Gastrocnemius medialis (tissue), 4 donors: ENCODE measurements at regions not wholly inside any gene's neighbourhood (a gene's known extent, or its start where the extent isn't known, plus 50 kb on each side); places are given as distances from the start of the nearest gene placed in this dataset.

ENCODE experiments used
- POLR2A ChIP-seq, 2 donors: fragments of 450-650 bp; IDR thresholded peaks; one replicate each; pipeline ENCODE4 v1.6.1; 2017; ENCODE audit warnings: antibody characterized with exemption in 2 of 2, mild to moderate bottlenecking in 2 of 2, moderate library complexity in 2 of 2
- TF ChIP-seq, protein P1 (sequence below), 5 experiments: fragments of 450-650 bp in 3 of 5; fragments of 200-600 bp in 2 of 5; sonication (generic) in 2 of 5; IDR thresholded peaks in 4 of 5; conservative IDR thresholded peaks in 1 of 5; 1 replicate in 4 of 5; 2 replicates in 1 of 5; pipeline ENCODE4 v1.5.1; 2016 to 2019; ENCODE audit warnings: antibody characterized with exemption in 5 of 5, mild to moderate bottlenecking in 3 of 5, moderate library complexity in 3 of 5

- TF ChIP-seq, protein P1, sequence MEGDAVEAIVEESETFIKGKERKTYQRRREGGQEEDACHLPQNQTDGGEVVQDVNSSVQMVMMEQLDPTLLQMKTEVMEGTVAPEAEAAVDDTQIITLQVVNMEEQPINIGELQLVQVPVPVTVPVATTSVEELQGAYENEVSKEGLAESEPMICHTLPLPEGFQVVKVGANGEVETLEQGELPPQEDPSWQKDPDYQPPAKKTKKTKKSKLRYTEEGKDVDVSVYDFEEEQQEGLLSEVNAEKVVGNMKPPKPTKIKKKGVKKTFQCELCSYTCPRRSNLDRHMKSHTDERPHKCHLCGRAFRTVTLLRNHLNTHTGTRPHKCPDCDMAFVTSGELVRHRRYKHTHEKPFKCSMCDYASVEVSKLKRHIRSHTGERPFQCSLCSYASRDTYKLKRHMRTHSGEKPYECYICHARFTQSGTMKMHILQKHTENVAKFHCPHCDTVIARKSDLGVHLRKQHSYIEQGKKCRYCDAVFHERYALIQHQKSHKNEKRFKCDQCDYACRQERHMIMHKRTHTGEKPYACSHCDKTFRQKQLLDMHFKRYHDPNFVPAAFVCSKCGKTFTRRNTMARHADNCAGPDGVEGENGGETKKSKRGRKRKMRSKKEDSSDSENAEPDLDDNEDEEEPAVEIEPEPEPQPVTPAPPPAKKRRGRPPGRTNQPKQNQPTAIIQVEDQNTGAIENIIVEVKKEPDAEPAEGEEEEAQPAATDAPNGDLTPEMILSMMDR (IDR thresholded peaks at IDR 0.05 in 4 of 5, conservative IDR thresholded peaks at IDR 0.05 in 1 of 5): no peak
- TF ChIP-seq POLR2A (IDR thresholded peaks at IDR 0.05): no peak
These were observed 575.2 kb downstream of the CCDC171 start for GRCh38 chr9:16128003-16128402.
